Heart left ventricle (tissue), 16 donors: ENCODE measurements at regions not wholly inside any gene's neighbourhood (a gene's known extent, or its start where the extent isn't known, plus 50 kb on each side); places are given as distances from the start of the nearest gene placed in this dataset.

Experiments
- ATAC-seq, 4 donors: fragments of 200-7000 bp; cut with Tn5 transposase; one replicate each; pipeline ENCODE4 v1.9.1; 2020 to 2022; ENCODE audit warnings: moderate library complexity in 4 of 4, mild to moderate bottlenecking in 3 of 4, moderate number of reproducible peaks in 1 of 4
- DNase-seq, 5 donors: peaks; one replicate each; pipeline ENCODE4 v3.0.0-alpha.2; 2020
- H3K27ac ChIP-seq, 12 donors: fragments of 200-600 bp; sonication (generic) in 4 of 12; one replicate each; pipeline versions ENCODE4 v1.5.0 to v1.8.0; 2016 to 2022; ENCODE audit warnings: mild to moderate bottlenecking in 2 of 12
- H3K27me3 ChIP-seq, 9 donors: fragments of 200-600 bp; sonication (generic) in 2 of 9; one replicate each; pipeline versions ENCODE4 v1.5.1 to v1.8.0; 2016 to 2022; ENCODE audit warnings: mild to moderate bottlenecking in 3 of 9
- H3K36me3 ChIP-seq, 9 donors: fragments of 200-600 bp; sonication (generic) in 2 of 9; one replicate each; pipeline versions ENCODE4 v1.5.0 to v1.8.0; 2018 to 2022; ENCODE audit warnings: mild to moderate bottlenecking in 2 of 9
- H3K4me1 ChIP-seq, 12 donors: fragments of 200-600 bp; sonication (generic) in 4 of 12; one replicate each; pipeline versions ENCODE4 v1.5.0 to v1.8.0; 2016 to 2022; ENCODE audit warnings: mild to moderate bottlenecking in 3 of 12
- H3K4me3 ChIP-seq, 12 donors: fragments of 200-600 bp; sonication (generic) in 4 of 12; one replicate each; pipeline versions ENCODE4 v1.5.0 to v1.8.0; 2017 to 2022; ENCODE audit warnings: mild to moderate bottlenecking in 9 of 12, moderate library complexity in 4 of 12
- H3K9me3 ChIP-seq, 12 donors: fragments of 200-600 bp; sonication (generic) in 4 of 12; one replicate each; pipeline versions ENCODE4 v1.5.0 to v1.8.0; 2016 to 2022; ENCODE audit warnings: mild to moderate bottlenecking in 1 of 12
- POLR2A ChIP-seq, 2 donors: fragments of 450-650 bp; IDR thresholded peaks; one replicate each; pipeline ENCODE4 v1.6.1; 2017; ENCODE audit warnings: antibody characterized with exemption in 2 of 2, mild to moderate bottlenecking in 2 of 2, moderate library complexity in 2 of 2
- WGBS, 4 donors: extraction: QIAGEN DNeasy Blood & Tissue Kit in 2 of 4; methylation state at CpG; one replicate each; pipeline versions ENCODE4 v1.1.5 to v1.1.7; 2013 to 2018; 5-methylcytosine and 5-hydroxymethylcytosine counted together
- intact Hi-C, 10 donors: fragments of 100-400 bp; cut with DNase I; formaldehyde crosslinking; loops; one replicate each; pipeline versions ENCODE4 v1.11.1 to v1.14.2; 2022
- TF ChIP-seq, protein P1 (sequence below), 12 donors: fragments of 200-600 bp; sonication (generic) in 4 of 12; IDR thresholded peaks; one replicate each; pipeline versions ENCODE4 v1.5.0 to v1.8.0; 2018 to 2022; ENCODE audit warnings: antibody characterized with exemption in 12 of 12, mild to moderate bottlenecking in 5 of 12
- donor health status: ischemic (EF 13 %, LVEDD 7.1; RV severe dilation, severe dysfunction).
- donor health status: healthy with polysubstance abuse.
- donor health status: DM: no; HTN: yes; CAD: no.
- donor health status: DM: no; HTN: no; CAD: no.
- donor health status: ischemic (EF 25% LVEDD 6.9; RV normal size, moderate dysfunction).
- donor health status: ischemic (EF 25% LVEDD 5.7; RV mildly dilated, moderate dysfunction).
- donor health status: healthy.
- donor health status: DM: yes; HTN: yes; CAD: no.
- donor health status: ischemic (EF 35%, LVEDD 5.7; RV mildly dilated, moderate dysfunction).
- donor health status: nonischemic (EF 11% LVEDD 7.7; RV severe dilation, severe dysfunction).
- donor health status: DM: yes; HTN: yes; CAD: no.
- donor health status: PGD.
- donor health status: ischemic (EF 29% LVEDD 5.4; RV normal size, mild dysfunction).
- donor health status: nonischemic (EF 23%, LVEDD 6.1; RV moderate dilation, normal function).

DNA sequence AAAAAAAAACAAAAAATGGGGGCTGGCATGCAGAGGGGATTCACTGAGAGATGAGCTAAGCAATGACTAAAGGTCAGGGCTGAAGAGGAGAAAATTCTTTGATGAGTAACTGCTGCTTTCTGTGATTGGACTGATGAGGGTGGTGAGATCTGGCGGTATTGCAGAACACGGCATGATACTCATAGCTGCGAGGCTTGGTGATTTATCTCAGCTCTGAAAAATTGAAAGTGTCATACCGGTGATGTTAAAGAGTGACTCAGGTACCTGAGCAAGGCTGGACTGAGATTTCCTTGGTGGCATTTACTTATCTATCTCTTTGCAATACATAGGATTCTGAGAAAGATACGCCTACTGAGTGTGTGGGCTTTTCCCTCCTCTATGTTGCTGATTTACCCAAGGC, 204.1 kb upstream of the DDX53 start:
- TF ChIP-seq, protein P1, sequence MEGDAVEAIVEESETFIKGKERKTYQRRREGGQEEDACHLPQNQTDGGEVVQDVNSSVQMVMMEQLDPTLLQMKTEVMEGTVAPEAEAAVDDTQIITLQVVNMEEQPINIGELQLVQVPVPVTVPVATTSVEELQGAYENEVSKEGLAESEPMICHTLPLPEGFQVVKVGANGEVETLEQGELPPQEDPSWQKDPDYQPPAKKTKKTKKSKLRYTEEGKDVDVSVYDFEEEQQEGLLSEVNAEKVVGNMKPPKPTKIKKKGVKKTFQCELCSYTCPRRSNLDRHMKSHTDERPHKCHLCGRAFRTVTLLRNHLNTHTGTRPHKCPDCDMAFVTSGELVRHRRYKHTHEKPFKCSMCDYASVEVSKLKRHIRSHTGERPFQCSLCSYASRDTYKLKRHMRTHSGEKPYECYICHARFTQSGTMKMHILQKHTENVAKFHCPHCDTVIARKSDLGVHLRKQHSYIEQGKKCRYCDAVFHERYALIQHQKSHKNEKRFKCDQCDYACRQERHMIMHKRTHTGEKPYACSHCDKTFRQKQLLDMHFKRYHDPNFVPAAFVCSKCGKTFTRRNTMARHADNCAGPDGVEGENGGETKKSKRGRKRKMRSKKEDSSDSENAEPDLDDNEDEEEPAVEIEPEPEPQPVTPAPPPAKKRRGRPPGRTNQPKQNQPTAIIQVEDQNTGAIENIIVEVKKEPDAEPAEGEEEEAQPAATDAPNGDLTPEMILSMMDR (IDR thresholded peaks at IDR 0.05), result no peak
- no peak for TF ChIP-seq POLR2A (IDR thresholded peaks at IDR 0.05)
- DNase-seq (no peak), ATAC-seq (no peak)
- Histone ChIP-seq H3K36me3 (no peaks in the 10 kb centered on the region), H3K27me3 (no peaks in the 10 kb centered on the region), H3K4me1 (no peaks in the 10 kb centered on the region), H3K27ac (no peak overlapping the region), H3K9me3 (no peaks in the 10 kb centered on the region), H3K4me3 (no peak overlapping the region)
- intact Hi-C loops, result no loop called here
- WGBS, 4 donors, result 65 to 72% (median 71%) methylated on average over 5 of the region's 5 CpGs

DNA sequence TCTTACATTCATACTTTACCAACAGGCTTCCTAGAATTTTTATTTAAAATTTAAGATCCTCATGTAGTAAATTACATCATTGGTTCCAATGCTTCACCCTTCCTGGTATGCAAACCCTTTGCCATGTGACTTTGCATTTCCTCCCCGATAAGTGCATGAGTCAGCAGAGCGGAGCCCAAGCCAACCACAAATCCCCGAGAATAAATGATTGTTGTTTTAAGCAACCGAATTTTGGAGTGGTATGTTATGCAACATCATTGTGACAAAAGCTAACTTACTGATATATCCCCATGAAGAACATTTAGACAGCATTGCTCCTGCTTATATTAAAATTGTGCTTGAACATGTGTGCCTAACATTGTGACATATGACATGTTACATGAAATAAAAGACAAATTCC, 199.4 kb upstream of the DDX53 start:
- 44 to 63% (median 59%) methylated on average over 4 of the region's 4 CpGs for WGBS, 4 donors
- no peaks in the 10 kb centered on the region for H3K36me3 ChIP-seq
- H3K27me3 ChIP-seq, result no peaks in the 10 kb centered on the region
- no peak overlapping the region for H3K27ac ChIP-seq
- intact Hi-C loops, result no loop called here
- H3K9me3 ChIP-seq, result no peaks in the 10 kb centered on the region
- no peaks in the 10 kb centered on the region for H3K4me1 ChIP-seq
- no peak overlapping the region for H3K4me3 ChIP-seq
- ATAC-seq (peak in 1 of 4 donors; percentile 57), DNase-seq (peak in 3 of 5 donors; percentile 4 to 33 (median 14))
- TF ChIP-seq, protein P1 (IDR thresholded peaks at IDR 0.05), result no peak
- no peak for TF ChIP-seq POLR2A (IDR thresholded peaks at IDR 0.05)

DNA sequence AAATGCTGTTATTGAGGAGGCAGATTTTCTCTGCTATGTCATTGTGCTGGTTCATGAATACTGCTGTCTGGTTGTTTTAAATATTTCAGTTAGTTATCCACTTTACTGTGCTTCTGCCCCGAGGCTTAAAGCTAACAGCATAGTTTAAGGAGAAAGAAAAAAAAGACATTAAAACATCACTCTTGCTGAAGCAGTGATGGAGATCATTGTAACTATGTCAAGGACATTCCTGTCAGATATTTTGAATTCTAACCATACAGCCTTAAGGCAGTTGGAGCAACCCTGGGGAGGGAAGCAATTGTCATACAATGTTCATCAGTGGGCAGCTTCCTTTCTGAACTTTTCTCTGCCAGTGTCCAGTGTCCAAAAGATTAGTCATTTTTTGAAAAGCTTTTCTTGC, 199.0 kb upstream of the DDX53 start:
- Histone ChIP-seq H3K36me3 (no peaks in the 10 kb centered on the region), H3K27ac (no peak overlapping the region), H3K27me3 (no peaks in the 10 kb centered on the region), H3K4me1 (no peaks in the 10 kb centered on the region), H3K4me3 (no peak overlapping the region), H3K9me3 (no peaks in the 10 kb centered on the region)
- DNase-seq (no peak), ATAC-seq (no peak)
- intact Hi-C loops, result no loop called here
- WGBS, 4 donors, result 41 to 85% (median 58%) methylated on average over 1 of the region's 1 CpG
- TF ChIP-seq, protein P1 (IDR thresholded peaks at IDR 0.05), result no peak
- TF ChIP-seq POLR2A (IDR thresholded peaks at IDR 0.05), result no peak

DNA sequence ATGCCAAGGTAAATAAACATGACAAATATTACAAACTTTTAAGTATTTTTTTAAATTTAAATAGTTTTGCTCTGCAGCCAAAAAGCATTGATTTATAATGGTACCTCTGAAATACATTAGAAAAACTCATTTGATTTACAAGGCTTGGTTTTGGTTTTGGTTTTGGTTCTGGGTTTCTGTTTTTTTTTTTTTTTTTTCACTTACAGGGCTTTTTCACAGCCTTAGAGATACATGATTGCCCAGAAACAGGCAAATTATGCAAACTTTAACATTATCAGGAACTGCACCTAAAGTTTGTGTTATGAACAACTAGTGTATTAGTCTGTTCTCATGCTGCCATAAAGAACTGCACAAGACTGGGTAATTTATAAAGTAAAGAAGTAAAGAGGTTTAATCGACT, 196.4 kb upstream of the DDX53 start:
- ATAC-seq, result no peak
- intact Hi-C loops, result no loop called here
- 50 to 89% (median 71%) methylated on average over 1 of the region's 1 CpG for WGBS, 4 donors
- Histone ChIP-seq H3K4me1 (no peaks in the 10 kb centered on the region), H3K4me3 (no peak overlapping the region), H3K36me3 (no peaks in the 10 kb centered on the region), H3K9me3 (no peaks in the 10 kb centered on the region), H3K27ac (no peak overlapping the region), H3K27me3 (no peaks in the 10 kb centered on the region)
- TF ChIP-seq, protein P1 (IDR thresholded peaks at IDR 0.05), result no peak
- no peak for TF ChIP-seq POLR2A (IDR thresholded peaks at IDR 0.05)
- no peak for DNase-seq
